ENCODE measurements at regions not wholly inside any gene's neighbourhood (a gene's known extent, or its start where the extent isn't known, plus 50 kb on each side); places are given as distances from the start of the nearest gene placed in this dataset.

DNA sequence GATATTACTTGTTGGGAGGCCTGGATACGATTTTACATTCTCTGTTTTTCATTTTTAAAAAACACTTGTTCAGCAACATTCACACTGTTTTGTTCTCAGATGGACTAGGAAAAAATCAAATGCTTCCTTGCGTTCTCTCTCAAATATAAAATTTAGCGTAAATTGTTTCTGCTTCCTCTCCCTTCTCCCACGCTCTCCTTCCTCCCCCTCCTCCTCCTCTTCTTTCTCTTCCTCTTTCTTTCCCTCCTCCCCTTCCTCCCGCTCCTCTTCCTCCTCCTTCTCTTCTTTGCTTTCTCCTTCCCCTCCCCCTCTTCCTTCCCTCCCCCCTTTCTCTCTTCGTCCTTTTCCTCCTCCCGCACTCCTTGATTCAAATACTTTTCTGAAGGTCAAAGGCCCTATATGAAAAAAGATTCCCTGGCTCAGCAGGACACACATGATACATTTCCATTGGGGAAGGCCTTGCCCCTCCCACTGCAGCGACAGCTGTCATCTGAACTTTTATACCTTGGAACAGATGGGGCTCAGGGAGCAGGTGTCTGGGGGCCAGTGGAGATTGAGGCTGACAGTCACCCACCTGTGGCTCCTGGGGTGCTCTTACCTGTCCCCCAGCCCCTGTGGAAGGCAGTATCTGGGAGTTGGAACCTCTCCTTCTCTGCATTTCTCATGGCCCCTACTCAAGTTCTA is 99.4 kb upstream of the SDK2 start:
- Histone ChIP-seq H3K4me2 (ENCODE audit: low read length) (no peak overlapping the region), H3K23ac (ENCODE audit: low read length) (no peak overlapping the region), H3K79me2 (ENCODE audit: control insufficient read depth, insufficient read depth, low read length) (no peaks in the 10 kb centered on the region), H3K9ac (ENCODE audit: low read length) (no peak overlapping the region), H3K4ac (ENCODE audit: low read depth, low read length) (no peak overlapping the region), H3K4me3 (ENCODE audit: low read length) (no peak overlapping the region), H2AK5ac (ENCODE audit: low read length) (no peak overlapping the region), H4K8ac (ENCODE audit: low read depth, low read length) (no peak overlapping the region), H3K56ac (ENCODE audit: low read length) (no peak overlapping the region), H2BK5ac (ENCODE audit: low read length) (no peak overlapping the region), H2BK120ac (ENCODE audit: low read depth, low read length) (no peak overlapping the region), H4K5ac (ENCODE audit: low read length) (no peak overlapping the region), H2BK15ac (replicated peaks; ENCODE audit: low read depth) (no peak overlapping the region), H3K79me1 (ENCODE audit: low read length) (no peaks in the 10 kb centered on the region), H3K27me3 (ENCODE audit: insufficient read depth, low read length, poor library complexity) (no peaks in the 10 kb centered on the region), H3K27ac (ENCODE audit: low read depth, low read length) (no peak overlapping the region), H3K18ac (ENCODE audit: low read length) (no peak overlapping the region), H3K4me1 (ENCODE audit: control insufficient read depth, low read depth, low read length) (no peaks in the 10 kb centered on the region), H3K36me3 (ENCODE audit: control insufficient read depth, insufficient read depth, low read length) (no peaks in the 10 kb centered on the region)
- no CpG with 5 or more reads among the region's 8 CpGs for WGBS (ENCODE audit: extremely low coverage, insufficient coverage, low lambda C conversion rate)
- no peak for DNase-seq

DNA sequence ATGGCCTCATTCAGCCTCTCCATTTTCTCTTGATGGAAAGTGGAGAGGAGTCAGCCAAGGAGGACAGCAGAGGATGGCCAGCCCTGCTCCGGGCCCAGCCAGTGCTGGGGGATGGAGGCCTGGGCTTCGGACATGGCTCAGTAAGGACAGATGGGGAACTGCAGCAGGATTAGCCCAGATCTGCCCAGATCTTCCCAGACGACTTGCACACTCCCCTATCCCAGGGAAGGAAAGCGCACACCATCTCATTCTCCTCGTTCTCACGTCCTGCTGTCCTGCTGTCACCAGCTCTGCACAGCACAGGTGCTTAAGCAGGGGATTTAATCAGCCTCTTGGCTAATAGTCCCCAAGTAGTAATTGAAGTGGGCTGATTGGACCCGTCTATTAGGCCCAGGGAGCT is 100.2 kb upstream of the SDK2 start:
- Histone ChIP-seq H3K79me1 (ENCODE audit: low read length) (no peaks in the 10 kb centered on the region), H3K18ac (ENCODE audit: low read length) (no peak overlapping the region), H3K9ac (ENCODE audit: low read length) (no peak overlapping the region), H3K4ac (ENCODE audit: low read depth, low read length) (no peak overlapping the region), H3K4me2 (ENCODE audit: low read length) (no peak overlapping the region), H3K27ac (ENCODE audit: low read depth, low read length) (no peak overlapping the region), H4K8ac (ENCODE audit: low read depth, low read length) (no peak overlapping the region), H3K23ac (ENCODE audit: low read length) (no peak overlapping the region), H3K4me3 (ENCODE audit: low read length) (no peak overlapping the region), H2BK5ac (ENCODE audit: low read length) (no peak overlapping the region), H3K79me2 (ENCODE audit: control insufficient read depth, insufficient read depth, low read length) (no peaks in the 10 kb centered on the region), H4K5ac (ENCODE audit: low read length) (no peak overlapping the region), H2BK120ac (ENCODE audit: low read depth, low read length) (no peak overlapping the region), H2AK5ac (ENCODE audit: low read length) (no peak overlapping the region), H3K4me1 (ENCODE audit: control insufficient read depth, low read depth, low read length) (no peaks in the 10 kb centered on the region), H3K56ac (ENCODE audit: low read length) (no peak overlapping the region), H3K27me3 (ENCODE audit: insufficient read depth, low read length, poor library complexity) (no peaks in the 10 kb centered on the region), H2BK15ac (replicated peaks; ENCODE audit: low read depth) (no peak overlapping the region), H3K36me3 (ENCODE audit: control insufficient read depth, insufficient read depth, low read length) (no peaks in the 10 kb centered on the region)
- DNase-seq, result no peak
- no CpG with 5 or more reads among the region's 7 CpGs for WGBS (ENCODE audit: extremely low coverage, insufficient coverage, low lambda C conversion rate)

DNA sequence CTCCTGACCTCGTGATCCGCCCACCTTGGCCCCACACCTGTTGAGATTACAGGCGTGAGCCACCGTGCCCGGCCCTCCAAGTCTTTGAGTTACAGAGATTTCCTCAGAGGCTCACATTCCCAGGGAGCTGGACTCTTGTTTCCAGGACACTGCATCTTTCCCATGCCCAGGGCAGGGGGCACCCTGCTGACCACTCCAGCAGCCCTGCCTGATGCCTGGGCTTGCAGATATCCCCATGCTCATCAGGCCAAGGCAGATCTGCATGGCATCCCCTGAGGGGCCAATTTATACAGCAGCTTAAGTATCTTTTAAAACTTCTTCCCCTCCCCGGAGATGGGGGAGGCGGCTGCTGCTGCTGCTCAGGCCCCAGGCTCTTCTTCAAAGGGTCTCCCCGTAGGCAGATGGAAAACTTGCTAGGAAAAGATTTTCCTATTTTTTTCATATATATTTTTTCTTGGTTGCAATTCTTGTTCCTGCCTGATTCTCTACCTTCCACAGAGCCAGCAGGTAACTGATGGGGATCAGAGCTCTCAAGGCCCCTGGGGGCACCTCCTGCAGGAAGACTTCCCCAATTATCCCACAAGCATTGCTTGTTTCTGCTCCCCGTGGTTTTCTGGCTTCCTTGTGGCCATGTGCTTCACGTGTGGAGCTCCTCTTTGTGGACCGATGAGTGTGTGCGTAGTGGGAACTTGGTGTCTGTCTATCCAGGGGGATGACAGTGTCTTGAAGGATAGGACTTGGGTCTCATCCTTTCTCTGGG is 102.2 kb upstream of the SDK2 start:
- H3K79me1 ChIP-seq (ENCODE audit: low read length), result no peaks in the 10 kb centered on the region
- H2BK120ac ChIP-seq (ENCODE audit: low read depth, low read length), result no peak overlapping the region
- H3K23ac ChIP-seq (ENCODE audit: low read length), result peak overlapping the region; percentile 92
- no peaks in the 10 kb centered on the region for H3K79me2 ChIP-seq (ENCODE audit: control insufficient read depth, insufficient read depth, low read length)
- no peaks in the 10 kb centered on the region for H3K4me1 ChIP-seq (ENCODE audit: control insufficient read depth, low read depth, low read length)
- no peaks in the 10 kb centered on the region for H3K36me3 ChIP-seq (ENCODE audit: control insufficient read depth, insufficient read depth, low read length)
- H3K9ac ChIP-seq (ENCODE audit: low read length), result no peak overlapping the region
- no peak for DNase-seq
- no peak overlapping the region for H2BK15ac ChIP-seq (replicated peaks; ENCODE audit: low read depth)
- WGBS (ENCODE audit: extremely low coverage, insufficient coverage, low lambda C conversion rate), result no CpG with 5 or more reads among the region's 12 CpGs
- H3K27me3 ChIP-seq (ENCODE audit: insufficient read depth, low read length, poor library complexity), result no peaks in the 10 kb centered on the region
- H3K27ac ChIP-seq (ENCODE audit: low read depth, low read length), result no peak overlapping the region
- no peak overlapping the region for H3K4me3 ChIP-seq (ENCODE audit: low read length)
- no peak overlapping the region for H3K4me2 ChIP-seq (ENCODE audit: low read length)
- no peak overlapping the region for H3K18ac ChIP-seq (ENCODE audit: low read length)
- no peak overlapping the region for H3K4ac ChIP-seq (ENCODE audit: low read depth, low read length)
- H2AK5ac ChIP-seq (ENCODE audit: low read length), result no peak overlapping the region
- no peak overlapping the region for H2BK5ac ChIP-seq (ENCODE audit: low read length)
- no peak overlapping the region for H4K8ac ChIP-seq (ENCODE audit: low read depth, low read length)
- no peak overlapping the region for H3K56ac ChIP-seq (ENCODE audit: low read length)
- no peak overlapping the region for H4K5ac ChIP-seq (ENCODE audit: low read length)

DNA sequence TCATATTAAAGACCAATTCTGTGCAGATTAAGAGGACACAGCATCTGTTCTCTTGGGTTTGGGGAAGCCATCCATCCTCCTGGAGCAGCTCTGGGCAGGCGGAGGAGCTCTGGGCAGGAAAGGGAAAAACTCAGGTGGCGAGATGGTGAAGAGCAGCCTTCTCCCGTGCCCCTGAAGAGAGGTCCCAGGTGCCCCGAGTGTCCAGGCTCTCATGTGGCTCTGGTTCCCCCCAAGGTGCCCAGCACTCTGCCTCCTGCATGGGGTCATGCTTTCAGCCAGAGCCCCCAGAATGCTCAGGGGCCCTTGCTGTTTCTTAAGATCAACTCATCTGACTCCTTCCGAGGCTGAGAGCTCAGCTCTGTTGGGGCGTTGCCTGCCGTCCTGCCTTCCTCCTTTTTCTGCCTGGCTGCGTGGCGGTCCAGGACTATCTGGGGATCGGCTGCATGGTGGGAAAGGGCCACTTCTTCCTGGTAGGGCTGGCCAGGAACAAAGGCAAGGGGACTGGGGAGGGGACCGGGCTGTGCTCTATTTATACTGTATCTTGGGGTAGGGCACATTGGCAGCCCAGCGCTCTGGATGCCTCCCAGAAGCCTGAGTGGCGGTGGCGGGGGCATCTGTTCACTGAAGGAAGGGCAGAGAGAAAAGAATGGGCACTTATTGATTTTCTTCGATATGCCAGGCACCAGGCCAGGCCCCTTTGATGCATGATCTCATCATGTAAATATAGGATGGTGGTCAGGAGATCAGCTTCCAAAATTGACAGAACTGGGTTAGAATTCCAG is 103.2 kb upstream of the SDK2 start:
- no peaks in the 10 kb centered on the region for H3K36me3 ChIP-seq (ENCODE audit: control insufficient read depth, insufficient read depth, low read length)
- no peak overlapping the region for H2BK120ac ChIP-seq (ENCODE audit: low read depth, low read length)
- WGBS (ENCODE audit: extremely low coverage, insufficient coverage, low lambda C conversion rate), result no CpG with 5 or more reads among the region's 15 CpGs
- H2BK15ac ChIP-seq (replicated peaks; ENCODE audit: low read depth), result no peak overlapping the region
- H3K4me2 ChIP-seq (ENCODE audit: low read length), result no peak overlapping the region
- no peak overlapping the region for H3K23ac ChIP-seq (ENCODE audit: low read length)
- no peak overlapping the region for H2BK5ac ChIP-seq (ENCODE audit: low read length)
- H4K8ac ChIP-seq (ENCODE audit: low read depth, low read length), result no peak overlapping the region
- H3K27ac ChIP-seq (ENCODE audit: low read depth, low read length), result no peak overlapping the region
- H3K79me2 ChIP-seq (ENCODE audit: control insufficient read depth, insufficient read depth, low read length), result no peaks in the 10 kb centered on the region
- H3K27me3 ChIP-seq (ENCODE audit: insufficient read depth, low read length, poor library complexity), result no peaks in the 10 kb centered on the region
- H2AK5ac ChIP-seq (ENCODE audit: low read length), result no peak overlapping the region
- no peak overlapping the region for H4K5ac ChIP-seq (ENCODE audit: low read length)
- no peak for DNase-seq
- no peak overlapping the region for H3K56ac ChIP-seq (ENCODE audit: low read length)
- no peaks in the 10 kb centered on the region for H3K4me1 ChIP-seq (ENCODE audit: control insufficient read depth, low read depth, low read length)
- H3K4ac ChIP-seq (ENCODE audit: low read depth, low read length), result no peak overlapping the region
- H3K9ac ChIP-seq (ENCODE audit: low read length), result no peak overlapping the region
- no peak overlapping the region for H3K18ac ChIP-seq (ENCODE audit: low read length)
- no peak overlapping the region for H3K4me3 ChIP-seq (ENCODE audit: low read length)
- H3K79me1 ChIP-seq (ENCODE audit: low read length), result no peaks in the 10 kb centered on the region

DNA sequence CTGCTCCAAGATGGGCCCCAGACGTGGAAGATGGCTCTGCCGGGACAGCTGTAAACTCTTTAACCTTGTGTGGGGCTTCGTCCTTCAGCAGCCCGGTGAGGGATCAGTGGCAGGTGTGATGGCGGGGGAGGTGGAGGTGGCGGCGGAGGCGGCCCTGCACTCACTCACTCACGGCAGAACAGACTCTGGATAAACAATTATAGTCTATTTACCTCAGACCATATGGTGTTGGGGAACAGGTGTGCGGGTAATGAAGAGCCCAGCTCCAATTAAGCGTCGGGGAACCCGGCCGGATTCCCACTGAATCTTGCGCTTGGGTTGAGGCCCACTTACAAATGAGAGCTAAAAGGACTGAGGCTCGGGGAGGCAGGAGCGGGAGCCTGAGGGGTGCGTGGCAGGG is 104.3 kb upstream of the SDK2 start:
- H3K9ac ChIP-seq (ENCODE audit: low read length), result no peak overlapping the region
- H3K18ac ChIP-seq (ENCODE audit: low read length), result no peak overlapping the region
- no peak overlapping the region for H2BK120ac ChIP-seq (ENCODE audit: low read depth, low read length)
- H4K5ac ChIP-seq (ENCODE audit: low read length), result no peak overlapping the region
- no peak overlapping the region for H3K4me2 ChIP-seq (ENCODE audit: low read length)
- H3K4me1 ChIP-seq (ENCODE audit: control insufficient read depth, low read depth, low read length), result no peaks in the 10 kb centered on the region
- no peak overlapping the region for H2BK5ac ChIP-seq (ENCODE audit: low read length)
- H2BK15ac ChIP-seq (replicated peaks; ENCODE audit: low read depth), result no peak overlapping the region
- no peak overlapping the region for H3K23ac ChIP-seq (ENCODE audit: low read length)
- no peaks in the 10 kb centered on the region for H3K79me2 ChIP-seq (ENCODE audit: control insufficient read depth, insufficient read depth, low read length)
- no peak overlapping the region for H3K4ac ChIP-seq (ENCODE audit: low read depth, low read length)
- H3K4me3 ChIP-seq (ENCODE audit: low read length), result no peak overlapping the region
- H3K27me3 ChIP-seq (ENCODE audit: insufficient read depth, low read length, poor library complexity), result no peaks in the 10 kb centered on the region
- H3K36me3 ChIP-seq (ENCODE audit: control insufficient read depth, insufficient read depth, low read length), result no peaks in the 10 kb centered on the region
- no peak overlapping the region for H3K27ac ChIP-seq (ENCODE audit: low read depth, low read length)
- no peaks in the 10 kb centered on the region for H3K79me1 ChIP-seq (ENCODE audit: low read length)
- WGBS (ENCODE audit: extremely low coverage, insufficient coverage, low lambda C conversion rate), result no CpG with 5 or more reads among the region's 18 CpGs
- no peak overlapping the region for H2AK5ac ChIP-seq (ENCODE audit: low read length)
- no peak overlapping the region for H4K8ac ChIP-seq (ENCODE audit: low read depth, low read length)
- H3K56ac ChIP-seq (ENCODE audit: low read length), result no peak overlapping the region
- DNase-seq, result no peak

Measured in mesendoderm (in vitro differentiated cells).